ENCODE measurements at regions not wholly inside any gene's neighbourhood (a gene's known extent, or its start where the extent isn't known, plus 50 kb on each side); places are given as distances from the start of the nearest gene placed in this dataset.
"Not testable (repeated sequence)": the region's sequence is repeated elsewhere in the genome, so short reads cannot be mapped to it uniquely, and the experiment has no call there.

DNA sequence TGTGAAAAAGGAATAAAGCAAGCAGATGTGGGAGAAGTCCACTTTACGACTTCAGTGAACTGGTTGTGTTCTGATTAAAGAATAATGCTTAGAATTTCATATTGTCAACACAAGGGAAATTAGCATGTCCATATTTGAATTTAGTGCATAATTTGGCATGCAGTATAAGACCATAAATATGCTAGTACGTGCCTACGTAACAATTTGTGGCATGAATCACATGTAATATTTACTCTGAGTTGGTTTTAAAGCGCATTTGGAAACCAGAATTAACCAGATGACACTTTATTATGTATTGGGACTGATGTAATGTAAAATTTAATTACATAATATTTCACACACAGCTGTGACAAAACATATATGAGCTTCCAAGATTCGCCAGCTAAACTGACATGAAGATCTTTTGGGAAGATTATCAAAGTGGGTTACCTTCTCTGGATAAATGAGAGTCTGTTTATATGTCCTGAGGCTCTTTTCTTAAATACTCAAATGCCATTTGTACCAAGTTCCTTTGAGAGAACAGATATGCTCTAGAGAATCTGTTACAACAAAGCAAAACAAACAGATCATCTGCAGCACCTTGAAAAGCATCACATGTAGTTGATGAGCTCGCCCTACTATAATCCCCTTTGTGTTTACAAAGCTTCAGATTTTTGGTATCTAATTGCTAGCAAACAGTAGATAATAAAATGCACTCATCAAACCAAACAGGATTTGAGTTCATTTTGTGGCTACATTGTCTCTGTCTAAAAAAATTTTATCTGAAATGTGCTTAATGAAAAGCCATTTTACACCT is 1468.6 kb downstream of the CDH11 start:
- DNase-seq (ENCODE audit: extremely low spot score, insufficient read length, low read depth) (no peak), FAIRE-seq (no peak)

DNA sequence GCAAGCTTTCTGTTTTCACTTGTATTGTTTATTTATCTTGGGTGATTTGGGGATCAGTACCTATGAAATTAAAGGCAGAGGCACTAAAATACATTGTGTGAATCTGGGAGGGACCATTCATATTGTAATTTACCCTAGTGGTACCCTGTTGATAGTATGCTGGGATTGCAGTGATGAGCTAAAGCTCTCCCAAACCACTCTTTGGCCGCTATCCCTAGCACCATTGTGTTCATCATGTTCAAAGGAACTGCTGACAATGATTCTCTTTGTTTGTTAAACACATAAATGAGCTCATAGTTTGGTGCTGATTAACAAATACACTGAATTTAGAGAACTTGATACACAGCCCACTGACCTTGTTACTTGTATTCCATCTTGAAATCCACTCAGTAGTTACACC is 1469.8 kb downstream of the CDH11 start:
- DNase-seq (ENCODE audit: extremely low spot score, insufficient read length, low read depth) (no peak), FAIRE-seq (no peak)

- FAIRE-seq, result no peak
- no peak for DNase-seq (ENCODE audit: extremely low spot score, insufficient read length, low read depth)
These were observed 1471.3 kb downstream of the CDH11 start for GRCh38 chr16:63650550-63650949.

DNA sequence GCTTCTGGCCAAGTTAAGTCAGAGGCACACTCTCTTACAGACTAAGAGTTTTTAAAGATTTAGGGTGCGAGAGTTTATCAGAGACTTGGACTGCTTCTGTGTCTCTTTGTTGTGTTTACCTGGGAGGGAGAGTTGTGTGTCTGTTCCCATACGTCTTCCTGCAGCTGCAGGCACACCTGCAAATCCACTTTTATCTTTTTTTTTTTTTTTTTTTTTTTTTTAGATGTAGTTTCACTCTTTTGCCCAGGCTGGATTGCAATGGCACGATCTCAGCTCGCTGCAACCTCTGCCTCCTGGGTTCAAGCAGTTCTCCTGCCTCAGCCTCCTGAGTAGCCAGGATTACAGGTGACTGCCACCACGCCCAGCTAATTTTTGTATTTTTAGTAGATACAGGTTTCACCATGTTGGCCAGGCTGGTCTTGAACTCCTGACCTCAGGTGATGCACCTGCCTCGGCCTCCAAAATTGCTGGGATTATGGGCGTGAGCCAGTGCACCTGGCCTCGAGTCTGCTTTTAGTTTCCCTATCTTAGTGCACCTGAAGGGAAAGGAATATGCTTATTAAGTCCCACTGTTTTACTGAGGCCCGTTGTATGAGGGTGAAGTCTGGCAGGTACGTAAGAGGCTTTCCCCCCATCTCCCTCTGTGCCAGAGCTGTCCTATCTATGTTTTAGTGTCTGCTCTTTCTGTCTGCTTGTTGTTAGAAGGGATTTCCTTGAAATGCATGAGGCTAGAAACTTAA is 1488.0 kb downstream of the CDH11 start:
- FAIRE-seq; DNase-seq (ENCODE audit: extremely low spot score, insufficient read length, low read depth): not testable (repeated sequence)

- FAIRE-seq (no peak), DNase-seq (ENCODE audit: extremely low spot score, insufficient read length, low read depth) (no peak)
These were observed 1492.6 kb downstream of the CDH11 start for GRCh38 chr16:63629272-63629671.

DNA sequence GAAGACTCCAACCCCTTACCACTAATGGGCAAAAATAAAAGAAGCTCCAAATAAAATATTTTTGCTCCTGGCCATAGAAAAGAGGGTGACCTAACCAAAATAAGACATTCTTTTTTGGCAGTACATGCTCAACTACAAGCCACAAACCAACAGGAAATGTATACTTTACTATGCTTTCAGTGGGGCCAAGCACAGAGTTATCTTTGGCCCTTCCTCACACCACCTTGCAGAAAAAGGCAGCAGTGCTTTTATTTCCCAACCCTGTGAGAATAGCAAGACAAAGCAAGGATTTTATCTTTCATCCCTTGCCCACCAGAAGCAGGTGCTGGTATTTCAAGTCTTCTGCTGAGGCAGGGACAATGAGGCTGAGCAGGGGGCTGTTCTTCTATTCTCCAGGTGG is 1493.1 kb downstream of the CDH11 start:
- DNase-seq (ENCODE audit: extremely low spot score, insufficient read length, low read depth) (no peak), FAIRE-seq (no peak)

DNA sequence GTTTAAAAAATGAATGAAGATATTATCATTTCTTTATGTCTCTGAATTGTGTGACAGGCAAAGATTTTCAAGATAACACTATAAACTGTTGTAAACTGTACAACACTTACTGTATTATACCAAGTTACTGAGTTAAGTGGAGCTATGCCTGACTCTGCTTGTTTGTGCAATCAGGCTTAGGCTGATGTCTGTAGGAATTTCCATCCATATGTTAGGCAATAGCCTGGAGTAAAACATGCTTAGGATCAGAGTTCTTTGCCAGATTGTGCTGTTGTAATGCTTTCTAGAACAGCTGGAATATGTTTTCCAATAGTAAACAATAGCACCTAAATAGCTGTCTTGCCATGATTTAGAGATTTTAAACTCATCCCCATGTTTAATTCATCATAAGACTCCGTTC is 1496.7 kb downstream of the CDH11 start:
- DNase-seq (ENCODE audit: extremely low spot score, insufficient read length, low read depth), result no peak
- no peak for FAIRE-seq

DNA sequence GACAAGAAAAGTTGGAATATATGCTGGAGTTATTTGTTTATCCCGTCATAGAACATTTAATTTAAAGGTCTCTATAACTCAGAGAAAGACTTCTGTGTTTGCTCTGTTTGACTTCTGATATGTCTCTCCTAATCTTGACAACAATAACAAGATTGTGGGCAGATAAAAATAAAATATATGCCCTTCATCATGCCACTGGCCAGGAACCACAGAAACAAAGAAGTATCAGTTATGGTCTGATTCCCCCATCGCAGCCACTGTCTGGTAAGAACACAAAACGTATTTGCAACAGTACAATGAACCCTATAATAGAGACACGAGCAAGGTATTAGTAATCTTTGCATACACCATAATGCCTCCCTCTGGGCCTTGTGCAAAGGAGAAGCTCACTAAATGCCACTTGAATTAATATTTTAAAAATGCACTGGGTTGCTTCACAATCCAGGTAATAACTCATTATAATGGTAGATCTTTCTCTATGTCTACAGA is 1498.3 kb downstream of the CDH11 start:
- FAIRE-seq (no peak), DNase-seq (ENCODE audit: extremely low spot score, insufficient read length, low read depth) (no peak)

GRCh38 chr16:63618896-63619485 is 1502.9 kb downstream of the CDH11 start:
- DNase-seq (ENCODE audit: extremely low spot score, insufficient read length, low read depth), result no peak

DNA sequence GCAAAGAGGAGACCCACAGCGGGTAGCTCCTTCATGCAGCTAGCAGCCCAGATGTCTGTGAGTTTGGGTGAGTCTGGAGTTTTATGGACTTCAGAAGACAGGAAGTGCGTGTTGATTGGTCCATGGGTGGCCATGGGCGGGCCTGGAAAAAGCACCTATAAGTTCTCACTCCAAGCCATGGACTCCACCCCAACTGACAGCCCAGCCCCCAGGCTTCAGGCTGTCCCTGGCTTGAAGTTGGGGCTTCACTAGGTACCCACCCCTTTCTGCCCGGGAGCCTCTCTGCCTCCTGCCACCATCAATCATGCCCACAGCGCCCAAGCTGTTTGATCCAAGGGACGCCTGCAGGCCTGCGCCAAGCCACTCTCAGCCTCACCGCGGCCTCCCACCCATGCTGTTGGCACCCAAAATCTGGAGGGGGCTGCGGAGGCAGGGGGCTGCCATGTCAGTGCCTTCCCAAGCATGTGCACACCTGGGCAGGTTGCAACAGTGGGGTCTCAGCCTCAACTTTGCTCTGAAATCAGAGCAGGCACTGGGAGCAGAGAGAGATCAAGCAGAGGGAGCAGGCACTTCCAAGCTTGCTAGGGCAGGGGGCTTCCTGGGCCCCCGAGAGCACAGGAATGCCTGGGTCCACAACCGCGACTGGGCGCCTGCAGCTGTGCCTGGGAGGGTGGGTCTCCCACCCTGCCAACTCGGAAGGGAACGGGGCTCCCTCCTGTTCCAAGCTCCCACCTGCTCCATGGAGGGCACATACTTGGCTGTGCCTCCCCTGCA is 1503.7 kb downstream of the CDH11 start:
- no peak for DNase-seq (ENCODE audit: extremely low spot score, insufficient read length, low read depth)
- FAIRE-seq, result no peak

More at GRCh38 chr16:63618896-63619485, 1502.9 kb downstream of the CDH11 start:
- FAIRE-seq, result no peak

GRCh38 chr16:63617047-63617989 is 1504.5 kb downstream of the CDH11 start:
- FAIRE-seq (no peak), DNase-seq (ENCODE audit: extremely low spot score, insufficient read length, low read depth) (no peak)

DNA sequence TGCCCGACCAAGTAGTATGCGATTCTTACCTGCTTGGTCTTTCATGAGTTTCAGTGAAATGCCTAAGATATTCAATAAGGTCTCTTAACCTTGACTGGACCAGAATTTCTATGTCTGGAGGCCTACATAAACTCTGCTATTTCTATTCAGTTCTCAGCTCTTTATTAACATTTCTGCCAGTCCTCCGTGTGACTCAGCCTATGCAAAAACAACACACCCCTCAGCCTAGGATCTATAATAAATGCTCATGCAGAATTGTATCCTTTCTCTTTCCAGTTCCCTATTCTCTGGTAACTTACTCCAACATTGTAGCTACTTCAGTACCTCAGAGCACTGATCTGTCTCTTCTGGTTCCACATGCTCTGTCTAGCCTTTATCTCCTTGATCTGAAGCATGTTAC is 1507.4 kb downstream of the CDH11 start:
- DNase-seq (ENCODE audit: extremely low spot score, insufficient read length, low read depth) (no peak), FAIRE-seq (no peak)

DNA sequence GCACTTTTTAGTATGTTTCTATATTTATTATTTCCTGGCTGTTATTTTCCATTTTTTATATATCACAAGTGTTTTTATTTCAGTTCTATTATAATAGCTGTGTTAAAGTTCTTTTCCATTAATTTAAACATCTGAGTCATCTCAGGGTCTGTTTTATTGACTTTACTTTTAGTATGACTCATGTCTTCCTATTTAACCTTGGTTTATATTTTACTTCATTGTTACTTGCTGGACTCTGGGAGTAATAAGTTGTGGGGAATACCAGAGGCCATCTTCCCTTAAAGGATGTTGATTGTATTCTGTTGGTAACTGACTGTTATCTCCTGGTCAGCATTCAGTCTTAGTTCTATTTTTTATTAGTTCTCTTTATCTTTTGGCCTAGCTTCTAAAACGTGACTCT is 1508.2 kb downstream of the CDH11 start:
- FAIRE-seq, result no peak

DNA sequence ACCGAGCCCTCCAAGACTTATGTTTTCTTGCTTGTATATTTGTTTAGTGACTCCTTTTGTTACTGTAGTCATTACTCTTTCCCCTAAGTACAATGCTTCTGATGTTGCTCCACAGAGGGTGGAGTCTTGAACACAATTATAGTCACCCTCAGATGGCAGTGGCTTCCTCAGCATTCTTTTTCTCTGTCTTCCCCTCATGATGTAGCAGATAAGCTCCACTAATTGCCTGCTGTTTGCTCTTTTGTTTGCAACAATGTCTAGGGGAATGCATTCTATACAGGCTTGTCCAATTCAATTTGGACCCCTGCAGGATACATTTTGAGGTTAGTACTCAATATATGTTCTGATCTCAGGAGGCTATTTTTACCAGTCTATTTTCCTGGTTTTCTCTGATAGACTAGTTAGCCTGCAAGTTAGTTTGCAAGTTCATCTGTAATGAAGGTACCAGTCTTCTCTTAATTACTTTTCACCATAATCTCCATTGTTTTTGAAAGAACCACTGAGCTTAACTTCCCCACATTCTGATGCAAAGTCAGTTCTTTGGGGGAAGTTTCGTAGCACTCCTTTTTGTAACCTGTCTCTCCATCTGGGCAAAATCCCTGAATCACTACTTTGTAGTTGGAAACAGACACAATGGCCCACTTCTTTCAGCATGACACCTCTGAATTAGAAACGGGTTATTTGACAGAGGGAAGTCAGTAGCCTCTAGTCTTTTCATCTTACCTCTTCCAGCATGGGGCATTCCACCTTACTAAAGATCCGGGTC is 1509.2 kb downstream of the CDH11 start:
- FAIRE-seq (no peak), DNase-seq (ENCODE audit: extremely low spot score, insufficient read length, low read depth) (no peak)

More for the DNA sequence above, 1508.2 kb downstream of the CDH11 start:
- no peak for DNase-seq (ENCODE audit: extremely low spot score, insufficient read length, low read depth)

DNA sequence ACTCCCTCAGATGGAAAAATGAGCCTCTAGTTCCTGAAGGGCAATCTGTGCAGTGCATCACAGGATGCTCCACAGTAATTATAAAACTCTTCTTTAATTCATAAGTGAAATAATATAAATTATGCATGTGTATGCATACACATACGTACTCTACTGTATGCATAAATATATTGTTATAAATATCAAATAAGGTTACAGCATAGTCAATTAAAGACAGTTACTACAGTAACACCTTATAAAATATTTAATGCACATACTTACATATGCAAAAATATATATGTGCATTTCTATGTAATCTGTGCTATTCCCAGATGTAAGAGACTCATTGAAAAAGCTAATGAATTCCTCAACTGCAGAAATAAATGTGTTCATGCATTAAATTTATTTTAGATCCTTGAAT is 1515.1 kb downstream of the CDH11 start:
- FAIRE-seq (no peak), DNase-seq (ENCODE audit: extremely low spot score, insufficient read length, low read depth) (no peak)

DNA sequence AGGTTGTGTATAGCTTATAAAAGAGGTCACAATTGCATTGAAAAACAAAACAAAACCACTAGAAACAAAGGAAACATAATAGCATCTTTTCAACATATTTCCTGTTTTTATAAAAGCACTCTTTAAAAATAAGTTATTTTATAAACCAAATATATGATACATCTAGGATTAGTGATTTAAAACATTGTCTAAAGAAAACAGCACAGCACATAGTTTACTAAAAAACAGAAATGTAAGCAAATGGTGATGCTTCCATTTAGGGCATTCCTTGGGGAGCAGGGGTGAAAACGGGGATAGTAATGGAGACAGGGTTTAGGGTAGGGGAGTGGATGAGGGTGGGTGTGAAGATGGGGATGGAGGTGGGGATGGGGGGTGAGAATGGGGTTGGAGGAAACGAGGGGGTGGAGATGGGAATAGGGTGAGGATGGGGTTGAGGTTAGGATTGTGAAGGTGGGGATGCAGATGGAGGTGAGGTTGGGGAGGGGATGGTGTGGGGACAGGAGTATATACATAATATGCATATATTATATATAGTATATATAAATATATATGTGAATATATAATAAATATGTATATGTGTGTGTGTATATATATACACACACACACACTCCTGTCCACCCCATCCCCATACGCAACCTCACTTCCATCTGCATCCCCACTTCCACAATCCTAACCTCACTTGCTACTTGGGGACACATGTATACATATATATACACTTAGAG is 1519.5 kb downstream of the CDH11 start:
- FAIRE-seq (no peak), DNase-seq (ENCODE audit: extremely low spot score, insufficient read length, low read depth) (no peak)

GRCh38 chr16:63596716-63597115 is 1525.1 kb downstream of the CDH11 start:
- DNase-seq (ENCODE audit: extremely low spot score, insufficient read length, low read depth) (no peak), FAIRE-seq (no peak)

- DNase-seq (ENCODE audit: extremely low spot score, insufficient read length, low read depth) (no peak), FAIRE-seq (no peak)
These were observed 1529.0 kb downstream of the CDH11 start for GRCh38 chr16:63592852-63593251.
